Left renal cortex interstitium (tissue), 4 donors: ENCODE measurements at regions not wholly inside any gene's neighbourhood (a gene's known extent, or its start where the extent isn't known, plus 50 kb on each side); places are given as distances from the start of the nearest gene placed in this dataset.
"Not testable (repeated sequence)": the region's sequence is repeated elsewhere in the genome, so short reads cannot be mapped to it uniquely, and the experiment has no call there.

Experiments used
- DNase-seq, 4 donors: peaks; one replicate each; pipeline ENCODE4 v3.0.0-alpha.2; 2013; ENCODE audit warnings: low read depth in 4 of 4, low spot score in 2 of 4, missing footprints in 1 of 4

DNA sequence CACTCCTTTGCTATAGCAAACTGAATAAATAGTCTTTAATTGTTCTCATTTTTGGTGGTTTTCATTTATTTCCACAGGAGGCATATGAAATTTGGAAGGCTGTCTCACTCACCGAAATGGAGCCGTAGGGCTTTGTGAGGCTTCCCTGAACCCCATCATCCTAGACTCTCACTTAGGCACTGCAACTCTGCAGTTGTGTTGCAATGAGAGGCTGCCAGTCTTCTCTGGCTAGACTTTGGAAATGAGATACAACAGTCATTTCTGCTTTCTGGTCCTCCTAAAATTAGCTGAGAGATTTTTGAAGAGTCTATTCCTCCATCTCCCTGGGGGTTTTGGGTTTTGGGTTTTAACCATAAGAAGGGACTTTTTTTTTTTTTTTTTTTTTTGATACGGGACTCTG is 146.5 kb downstream of the SH3BGRL start:
- DNase-seq = no peak

GRCh38 chrX:81354954-81355353 is 153.1 kb downstream of the SH3BGRL start:
- DNase-seq = no peak

DNA sequence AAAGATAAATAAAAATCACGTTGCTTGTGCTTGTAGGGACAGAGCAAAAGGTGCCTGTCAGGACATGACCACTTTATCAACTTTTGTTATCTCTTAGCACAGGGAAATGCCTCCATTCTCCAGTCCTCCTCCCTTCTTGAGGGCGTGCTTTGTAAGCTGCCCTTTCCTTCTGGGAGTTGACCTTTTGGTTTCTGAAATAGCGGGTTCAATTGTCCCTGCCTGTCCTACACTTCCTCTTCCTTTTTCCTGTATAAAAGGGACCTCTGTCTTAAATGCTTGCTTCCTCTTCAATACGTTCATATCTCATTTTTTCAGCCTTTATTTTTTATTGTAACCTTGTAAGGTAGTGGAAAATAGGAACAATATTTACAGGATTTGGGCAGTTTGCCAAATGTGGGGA is 153.5 kb downstream of the SH3BGRL start:
- no peak for DNase-seq

DNA sequence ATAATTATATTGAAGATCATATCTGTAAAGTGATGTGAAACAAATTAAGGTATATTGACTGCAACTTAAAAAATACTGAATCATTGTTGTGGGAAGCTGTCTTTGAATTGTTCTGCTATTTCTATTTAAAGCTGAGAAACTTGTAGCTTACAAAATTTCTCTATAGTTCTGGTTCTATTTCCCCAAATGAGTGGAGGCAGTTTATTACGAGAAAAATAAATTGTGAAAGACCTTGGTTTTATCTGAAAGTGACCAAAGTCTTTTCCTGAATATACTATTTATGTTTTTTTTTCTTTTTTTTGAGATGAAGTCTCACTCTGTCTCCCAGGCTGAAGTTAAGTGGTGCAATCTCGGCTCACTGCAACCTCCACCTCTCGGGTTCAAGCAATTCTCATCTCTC is 165.4 kb downstream of the SH3BGRL start:
- no peak for DNase-seq

GRCh38 chrX:81377329-81377728 is 175.4 kb downstream of the SH3BGRL start:
- DNase-seq = peak in 1 of 4 donors; percentile 17

DNA sequence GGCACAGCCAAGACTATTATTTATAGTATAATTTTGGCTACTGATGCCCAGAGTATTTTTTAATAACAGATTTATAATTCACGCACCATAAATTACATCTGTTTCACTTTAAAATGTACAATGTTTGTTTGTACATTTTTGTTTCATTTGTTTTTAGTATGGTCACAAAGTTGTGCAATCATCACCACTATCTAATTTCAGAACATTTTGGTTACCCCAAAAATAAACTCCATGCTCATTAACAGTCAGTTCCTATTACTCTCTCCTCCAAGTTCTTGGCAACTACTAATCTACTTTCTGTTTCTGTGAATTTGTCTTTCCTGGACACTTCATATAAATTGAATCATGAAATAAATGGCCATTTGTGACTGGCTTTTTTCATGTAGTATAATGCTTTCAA is 176.7 kb downstream of the SH3BGRL start:
- DNase-seq = no peak

DNA sequence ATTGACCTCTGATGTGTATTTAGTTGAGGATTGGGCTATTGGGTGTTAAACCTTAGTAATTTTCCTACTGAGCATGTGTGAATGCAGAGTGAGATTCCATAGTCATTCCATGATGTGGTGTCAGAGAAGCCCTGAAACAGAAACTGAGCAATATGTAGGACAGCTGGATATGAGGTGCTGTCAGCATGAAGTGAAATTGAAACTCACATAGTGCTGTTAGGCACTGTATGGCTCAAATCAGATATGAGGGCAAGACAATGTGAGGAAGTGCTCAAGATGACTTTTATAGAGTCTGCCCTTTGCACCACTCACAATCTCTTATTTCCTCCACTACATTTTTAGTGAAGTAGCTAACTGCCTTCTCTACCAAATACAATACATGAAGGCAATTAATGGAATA is 188.3 kb downstream of the SH3BGRL start:
- no peak for DNase-seq

GRCh38 chrX:81392396-81392795 is 190.5 kb downstream of the SH3BGRL start:
- DNase-seq = no peak

DNA sequence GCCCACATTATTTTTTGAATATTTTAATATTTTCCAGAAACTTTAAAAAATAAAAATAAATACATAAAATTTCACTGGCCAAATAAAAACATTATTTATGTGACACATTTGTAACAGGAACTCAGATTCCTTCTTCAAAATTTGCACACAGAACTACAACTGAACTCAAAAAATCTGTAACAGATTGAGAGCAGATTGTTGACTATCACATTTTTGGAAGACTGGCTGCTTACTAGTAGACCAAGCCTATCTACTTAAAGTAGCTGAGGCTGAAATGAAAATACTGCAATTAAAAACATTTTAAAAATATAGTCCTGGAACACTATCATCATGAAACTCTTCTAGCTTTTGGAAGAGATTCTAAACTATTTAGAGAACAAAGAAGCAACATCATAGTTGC is 203.9 kb downstream of the SH3BGRL start:
- DNase-seq = no peak

GRCh38 chrX:81411517-81411916 is 209.6 kb downstream of the SH3BGRL start:
- no peak for DNase-seq

GRCh38 chrX:81412428-81412827 is 210.5 kb downstream of the SH3BGRL start:
- no peak for DNase-seq

DNA sequence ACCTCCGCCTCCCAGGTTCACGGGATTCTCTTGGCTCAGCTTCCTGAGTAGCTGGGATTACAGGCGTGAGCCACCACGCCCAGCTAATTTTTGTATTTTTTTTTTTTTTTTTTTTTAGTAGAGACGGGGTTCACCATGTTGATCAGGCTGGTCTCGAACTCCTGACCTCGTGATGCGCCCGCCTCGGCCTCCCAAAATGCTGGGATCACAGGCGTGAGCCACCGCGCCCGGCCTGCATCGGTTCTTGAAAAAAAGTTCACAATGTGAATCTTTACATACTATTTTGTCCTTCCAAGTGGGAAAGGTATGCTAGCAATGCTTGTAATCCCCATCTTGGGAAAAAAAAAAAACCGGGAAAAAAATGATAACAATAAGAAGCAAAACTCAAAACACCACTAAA is 211.0 kb downstream of the SH3BGRL start:
- DNase-seq = not testable (repeated sequence)

DNA sequence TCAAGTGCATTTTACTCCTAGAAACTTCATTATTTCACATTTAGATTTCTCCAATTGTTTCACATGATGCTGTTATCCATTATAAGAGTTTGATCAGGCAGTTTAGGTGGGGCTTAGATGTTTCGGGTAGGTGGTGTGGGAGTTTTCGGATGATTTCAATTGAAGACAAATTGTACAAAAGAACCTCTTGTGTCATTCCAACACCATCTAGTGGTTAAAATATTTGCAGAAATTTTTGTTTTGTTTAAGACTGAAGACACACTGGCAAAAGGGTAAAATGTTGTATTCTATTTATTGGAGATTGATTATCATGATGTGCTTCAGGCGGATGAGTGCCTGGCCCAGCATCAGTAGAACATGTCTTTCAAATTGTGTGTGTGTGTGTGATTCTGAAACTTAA is 212.7 kb downstream of the SH3BGRL start:
- DNase-seq = no peak
